Glutamatergic neuron (in vitro differentiated cells): ENCODE measurements at regions not wholly inside any gene's neighbourhood (a gene's known extent, or its start where the extent isn't known, plus 50 kb on each side); places are given as distances from the start of the nearest gene placed in this dataset.

Experiments
- DNase-seq: peaks from one replicate; pipeline ENCODE4 v3.0.0; 2022
- H3K27ac Mint-ChIP-seq: one replicate; pipeline ENCODE4 v1.8.0; 2020; ENCODE audit warnings: mild to moderate bottlenecking, mixed read lengths, inconsistent platforms; ENCODE audit not compliant: unreplicated experiment
- H3K27me3 Mint-ChIP-seq: one replicate; pipeline ENCODE4 v1.8.0; 2020; ENCODE audit warnings: mild to moderate bottlenecking, moderate library complexity, mixed read lengths, inconsistent platforms; ENCODE audit not compliant: unreplicated experiment
- H3K36me3 Mint-ChIP-seq: one replicate; pipeline ENCODE4 v1.8.0; 2020; ENCODE audit warnings: mild to moderate bottlenecking, mixed read lengths, inconsistent platforms; ENCODE audit not compliant: unreplicated experiment
- H3K4me1 Mint-ChIP-seq: one replicate; pipeline ENCODE4 v1.8.0; 2020; ENCODE audit warnings: mild to moderate bottlenecking, low read depth, mixed read lengths, inconsistent platforms; ENCODE audit not compliant: unreplicated experiment
- H3K4me3 Mint-ChIP-seq: one replicate; pipeline ENCODE4 v1.8.0; 2020; ENCODE audit warnings: mild to moderate bottlenecking, mixed read lengths, inconsistent platforms; ENCODE audit not compliant: unreplicated experiment
- H3K9me3 Mint-ChIP-seq: one replicate; pipeline ENCODE4 v1.8.0; 2020; ENCODE audit warnings: mild to moderate bottlenecking, moderate library complexity, mixed read lengths, inconsistent platforms; ENCODE audit not compliant: unreplicated experiment
- TF ChIP-seq, protein P1 (sequence below): fragments of 200-600 bp; sonication (generic); IDR thresholded peaks from one replicate; pipeline ENCODE4 v1.5.0; 2021; ENCODE audit not compliant: partially characterized antibody, unreplicated experiment

DNA sequence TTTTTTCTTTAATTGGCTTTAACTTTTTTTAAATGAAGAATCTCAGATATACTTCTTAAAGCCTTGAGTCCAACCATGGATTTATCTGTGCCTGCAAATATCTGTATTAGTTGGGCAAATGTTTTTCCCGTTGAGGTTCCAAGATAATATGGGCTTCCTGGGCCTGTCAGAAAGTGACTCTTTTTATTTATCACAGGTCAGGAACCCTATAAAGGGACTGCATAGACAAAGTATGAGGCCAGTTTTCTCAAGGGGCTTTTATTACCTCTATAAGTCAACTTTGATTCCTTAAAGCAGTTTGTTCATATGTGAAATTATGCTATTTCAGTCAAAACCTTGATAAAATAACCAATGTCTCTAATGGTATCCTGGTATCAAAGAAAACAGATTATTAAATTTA, 80.2 kb upstream of the BMP2K start:
- no peak overlapping the region for H3K4me3 Mint-ChIP-seq
- TF ChIP-seq, protein P1, sequence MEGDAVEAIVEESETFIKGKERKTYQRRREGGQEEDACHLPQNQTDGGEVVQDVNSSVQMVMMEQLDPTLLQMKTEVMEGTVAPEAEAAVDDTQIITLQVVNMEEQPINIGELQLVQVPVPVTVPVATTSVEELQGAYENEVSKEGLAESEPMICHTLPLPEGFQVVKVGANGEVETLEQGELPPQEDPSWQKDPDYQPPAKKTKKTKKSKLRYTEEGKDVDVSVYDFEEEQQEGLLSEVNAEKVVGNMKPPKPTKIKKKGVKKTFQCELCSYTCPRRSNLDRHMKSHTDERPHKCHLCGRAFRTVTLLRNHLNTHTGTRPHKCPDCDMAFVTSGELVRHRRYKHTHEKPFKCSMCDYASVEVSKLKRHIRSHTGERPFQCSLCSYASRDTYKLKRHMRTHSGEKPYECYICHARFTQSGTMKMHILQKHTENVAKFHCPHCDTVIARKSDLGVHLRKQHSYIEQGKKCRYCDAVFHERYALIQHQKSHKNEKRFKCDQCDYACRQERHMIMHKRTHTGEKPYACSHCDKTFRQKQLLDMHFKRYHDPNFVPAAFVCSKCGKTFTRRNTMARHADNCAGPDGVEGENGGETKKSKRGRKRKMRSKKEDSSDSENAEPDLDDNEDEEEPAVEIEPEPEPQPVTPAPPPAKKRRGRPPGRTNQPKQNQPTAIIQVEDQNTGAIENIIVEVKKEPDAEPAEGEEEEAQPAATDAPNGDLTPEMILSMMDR, result no peak
- DNase-seq, result no peak
- H3K9me3 Mint-ChIP-seq, result no peaks in the 10 kb centered on the region
- no peak overlapping the region for H3K27ac Mint-ChIP-seq
- H3K27me3 Mint-ChIP-seq, result no peaks in the 10 kb centered on the region
- no peaks in the 10 kb centered on the region for H3K36me3 Mint-ChIP-seq
- no peaks in the 10 kb centered on the region for H3K4me1 Mint-ChIP-seq

DNA sequence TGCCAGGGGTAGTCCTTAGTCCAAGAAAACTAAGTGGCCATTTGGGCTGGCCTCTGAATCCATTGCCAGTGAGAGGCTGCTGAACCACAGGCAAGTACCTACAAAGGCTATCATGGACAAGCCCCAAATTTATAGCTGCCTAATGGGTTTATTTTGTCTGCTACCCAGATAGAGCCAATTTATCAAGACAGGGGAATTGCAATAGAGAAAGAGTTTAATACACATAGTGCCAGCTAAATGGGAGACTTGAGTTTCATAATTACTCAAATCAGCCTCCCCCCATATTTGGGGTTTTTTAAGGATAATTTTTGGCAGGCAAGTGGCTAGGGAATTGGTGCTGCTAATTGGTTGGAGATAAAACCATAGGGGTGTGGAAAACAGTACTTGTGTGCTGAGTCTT, 73.1 kb upstream of the BMP2K start:
- Mint-ChIP-seq H3K27ac (no peak overlapping the region), H3K9me3 (no peaks in the 10 kb centered on the region), H3K4me3 (no peak overlapping the region), H3K4me1 (no peaks in the 10 kb centered on the region), H3K27me3 (peaks cover 2% of the 10 kb centered on the region), H3K36me3 (peaks cover 7% of the 10 kb centered on the region)
- TF ChIP-seq, protein P1, result no peak
- DNase-seq, result no peak

GRCh38 chr4:78704317-78704716, 71.8 kb upstream of the BMP2K start:
- peaks cover 2% of the 10 kb centered on the region for H3K27me3 Mint-ChIP-seq
- H3K9me3 Mint-ChIP-seq, result peaks cover 1% of the 10 kb centered on the region
- TF ChIP-seq, protein P1, result no peak
- H3K36me3 Mint-ChIP-seq, result peaks cover 7% of the 10 kb centered on the region
- no peak overlapping the region for H3K27ac Mint-ChIP-seq
- no peak for DNase-seq
- H3K4me3 Mint-ChIP-seq, result no peak overlapping the region
- no peaks in the 10 kb centered on the region for H3K4me1 Mint-ChIP-seq

DNA sequence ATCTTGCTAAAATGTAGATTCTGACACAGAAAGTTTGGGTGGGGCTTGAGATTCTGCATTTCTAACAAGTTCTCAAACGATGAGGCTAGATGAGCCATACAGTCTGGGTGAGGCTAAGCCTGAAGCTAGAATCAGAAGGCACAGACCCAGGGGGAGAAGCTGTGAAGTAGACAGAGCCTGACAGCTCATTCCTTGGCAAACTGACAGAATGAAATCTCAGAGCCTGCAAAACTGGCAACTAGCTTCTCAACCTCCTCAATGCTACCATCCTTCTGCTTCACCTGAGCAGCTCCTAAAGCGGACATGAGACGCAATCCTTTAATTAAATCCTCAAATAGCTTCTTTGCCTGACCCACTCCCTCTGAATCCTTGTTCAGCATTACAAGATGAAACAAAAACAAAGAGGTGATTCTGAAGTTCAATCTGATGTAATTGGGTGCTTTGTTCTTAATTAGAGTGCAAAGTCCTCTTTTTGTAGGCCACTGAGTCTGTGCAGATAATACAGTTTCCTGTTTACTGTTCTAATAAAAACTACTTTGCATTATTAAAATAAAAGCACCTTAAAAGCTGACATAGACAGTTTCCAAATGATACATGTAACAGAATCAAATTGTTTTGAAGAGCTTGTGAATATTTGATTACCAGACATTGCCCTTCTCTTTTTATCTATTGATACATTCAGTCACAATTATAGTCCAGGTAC, 71.0 kb upstream of the BMP2K start:
- Mint-ChIP-seq H3K4me3 (no peak overlapping the region), H3K27ac (no peak overlapping the region), H3K4me1 (no peaks in the 10 kb centered on the region), H3K9me3 (peaks cover 1% of the 10 kb centered on the region), H3K36me3 (peaks cover 7% of the 10 kb centered on the region), H3K27me3 (peaks cover 2% of the 10 kb centered on the region)
- TF ChIP-seq, protein P1, result no peak
- DNase-seq, result no peak

- peaks cover 1% of the 10 kb centered on the region for H3K9me3 Mint-ChIP-seq
- H3K36me3 Mint-ChIP-seq, result peaks cover 7% of the 10 kb centered on the region
- TF ChIP-seq, protein P1, result no peak
- no peak overlapping the region for H3K4me3 Mint-ChIP-seq
- no peak for DNase-seq
- no peak overlapping the region for H3K27ac Mint-ChIP-seq
- H3K27me3 Mint-ChIP-seq, result peaks cover 2% of the 10 kb centered on the region
- no peaks in the 10 kb centered on the region for H3K4me1 Mint-ChIP-seq
These were observed 69.8 kb upstream of the BMP2K start for GRCh38 chr4:78706302-78706701.
